ENCODE measurements at regions not wholly inside any gene's neighbourhood (a gene's known extent, or its start where the extent isn't known, plus 50 kb on each side); places are given as distances from the start of the nearest gene placed in this dataset.

DNA sequence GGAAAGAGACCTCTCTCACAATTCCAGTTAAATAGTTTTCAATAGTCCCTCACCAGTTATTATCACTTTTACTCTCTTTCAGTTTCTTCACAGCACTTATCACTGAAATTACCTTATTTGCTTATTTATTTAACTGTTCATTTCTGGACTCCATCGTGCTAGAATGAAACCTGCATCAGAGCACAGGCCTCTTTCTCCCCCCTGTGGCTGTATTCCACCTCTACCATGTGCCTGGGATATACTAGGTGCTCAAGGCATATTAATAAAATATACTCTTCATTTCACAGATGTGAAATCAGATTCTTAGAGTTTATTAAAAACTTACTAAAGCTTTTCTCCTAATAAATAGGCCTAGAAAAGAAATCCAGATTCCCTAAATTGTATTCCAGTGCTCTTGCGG lies 308.9 kb upstream of the MON1B start:
- Mint-ChIP-seq H3K27me3 (no peaks in the 10 kb centered on the region), H3K36me3 (no peaks in the 10 kb centered on the region), H3K4me1 (ENCODE audit: unreplicated experiment) (no peaks in the 10 kb centered on the region), H3K27ac (no peak overlapping the region), H3K4me3 (no peak overlapping the region), H3K9me3 (no peaks in the 10 kb centered on the region)
- TF ChIP-seq, protein P1, sequence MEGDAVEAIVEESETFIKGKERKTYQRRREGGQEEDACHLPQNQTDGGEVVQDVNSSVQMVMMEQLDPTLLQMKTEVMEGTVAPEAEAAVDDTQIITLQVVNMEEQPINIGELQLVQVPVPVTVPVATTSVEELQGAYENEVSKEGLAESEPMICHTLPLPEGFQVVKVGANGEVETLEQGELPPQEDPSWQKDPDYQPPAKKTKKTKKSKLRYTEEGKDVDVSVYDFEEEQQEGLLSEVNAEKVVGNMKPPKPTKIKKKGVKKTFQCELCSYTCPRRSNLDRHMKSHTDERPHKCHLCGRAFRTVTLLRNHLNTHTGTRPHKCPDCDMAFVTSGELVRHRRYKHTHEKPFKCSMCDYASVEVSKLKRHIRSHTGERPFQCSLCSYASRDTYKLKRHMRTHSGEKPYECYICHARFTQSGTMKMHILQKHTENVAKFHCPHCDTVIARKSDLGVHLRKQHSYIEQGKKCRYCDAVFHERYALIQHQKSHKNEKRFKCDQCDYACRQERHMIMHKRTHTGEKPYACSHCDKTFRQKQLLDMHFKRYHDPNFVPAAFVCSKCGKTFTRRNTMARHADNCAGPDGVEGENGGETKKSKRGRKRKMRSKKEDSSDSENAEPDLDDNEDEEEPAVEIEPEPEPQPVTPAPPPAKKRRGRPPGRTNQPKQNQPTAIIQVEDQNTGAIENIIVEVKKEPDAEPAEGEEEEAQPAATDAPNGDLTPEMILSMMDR (conservative IDR thresholded peaks at IDR 0.05): no peak
- no peak for DNase-seq (ENCODE audit: extremely low spot score, unreplicated experiment)

DNA sequence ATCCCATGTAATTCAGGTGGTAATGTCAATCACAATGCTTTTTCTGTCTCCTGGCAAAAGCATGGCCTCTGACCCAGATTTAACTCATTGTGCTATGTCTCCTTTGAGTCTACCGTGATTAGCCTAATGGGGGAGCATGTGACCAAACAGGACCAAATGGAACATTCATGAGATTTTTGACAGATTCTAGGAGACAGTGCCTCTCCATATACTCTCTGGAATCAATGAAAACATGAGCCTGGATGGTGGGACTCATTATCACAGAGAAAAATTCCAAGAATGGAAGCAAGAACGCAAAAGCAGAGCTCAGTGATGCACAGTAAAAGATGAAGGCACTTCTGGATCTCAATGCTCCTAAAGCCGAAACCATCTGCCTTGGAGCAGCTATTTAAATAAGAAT lies 307.9 kb upstream of the MON1B start:
- TF ChIP-seq, protein P1 (conservative IDR thresholded peaks at IDR 0.05): no peak
- Mint-ChIP-seq H3K4me3 (no peak overlapping the region), H3K9me3 (no peaks in the 10 kb centered on the region), H3K36me3 (no peaks in the 10 kb centered on the region), H3K4me1 (ENCODE audit: unreplicated experiment) (no peaks in the 10 kb centered on the region), H3K27ac (no peak overlapping the region), H3K27me3 (no peaks in the 10 kb centered on the region)
- no peak for DNase-seq (ENCODE audit: extremely low spot score, unreplicated experiment)

DNA sequence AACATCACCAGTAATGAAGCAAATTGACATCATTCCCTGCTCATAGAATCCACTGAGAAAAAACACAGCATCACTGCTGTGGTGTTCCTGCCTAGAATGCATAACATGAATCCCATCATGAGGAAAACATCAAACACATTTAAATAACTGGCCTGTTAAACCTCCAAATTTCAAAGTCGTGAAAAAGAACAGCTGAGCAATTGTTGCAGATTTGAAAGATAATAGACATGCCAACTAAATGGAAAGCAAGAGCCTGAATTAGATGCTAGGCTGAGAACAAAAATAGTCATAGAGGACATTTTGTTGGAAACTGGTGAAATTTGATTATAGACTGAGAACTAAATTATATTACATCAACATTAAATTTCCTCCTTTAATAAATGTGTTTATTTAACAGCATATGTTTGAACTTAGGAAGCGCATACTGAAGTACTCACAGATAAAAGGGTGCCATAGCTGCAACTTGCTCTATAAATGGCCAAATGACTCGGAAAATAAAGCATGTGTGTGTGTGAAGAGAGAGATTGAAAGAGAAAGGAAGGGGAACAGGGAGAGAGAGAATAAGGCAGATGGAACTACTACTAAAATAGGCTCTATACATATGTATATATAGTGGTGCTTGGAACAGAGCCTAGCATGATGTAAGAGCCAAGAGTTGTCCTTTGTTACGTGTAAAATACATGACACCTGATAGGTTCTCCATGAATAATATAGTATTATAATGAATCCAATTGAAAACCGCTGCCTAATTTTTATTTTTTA lies 305.0 kb upstream of the MON1B start:
- no peaks in the 10 kb centered on the region for H3K9me3 Mint-ChIP-seq

DNA sequence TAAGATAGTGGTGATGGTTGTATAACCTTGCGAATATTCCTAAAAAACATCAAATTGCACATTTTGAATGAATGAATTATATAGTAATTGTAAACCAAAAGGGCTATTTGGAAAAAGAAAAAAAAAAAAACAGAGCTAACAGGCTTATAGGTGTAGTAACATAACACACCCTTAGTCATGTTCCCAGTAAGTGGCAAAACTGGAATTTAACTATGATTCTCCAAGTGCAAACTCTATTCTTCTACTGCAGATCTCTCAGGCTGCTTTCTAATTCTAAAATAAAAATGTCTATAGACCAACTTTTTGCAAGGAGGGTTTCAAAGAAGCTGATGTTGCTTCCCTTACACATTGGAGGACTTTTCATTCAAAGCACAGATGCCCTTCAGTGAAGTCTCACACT lies 293.2 kb upstream of the MON1B start:
- TF ChIP-seq, protein P1 (conservative IDR thresholded peaks at IDR 0.05): no peak
- Mint-ChIP-seq H3K27ac (no peak overlapping the region), H3K9me3 (no peaks in the 10 kb centered on the region), H3K4me3 (no peak overlapping the region), H3K36me3 (no peaks in the 10 kb centered on the region), H3K4me1 (ENCODE audit: unreplicated experiment) (no peaks in the 10 kb centered on the region), H3K27me3 (peaks cover 3% of the 10 kb centered on the region)
- DNase-seq (ENCODE audit: extremely low spot score, unreplicated experiment): no peak

More for the DNA sequence above, 305.0 kb upstream of the MON1B start:
- TF ChIP-seq, protein P1 (conservative IDR thresholded peaks at IDR 0.05): no peak
- no peaks in the 10 kb centered on the region for H3K4me1 Mint-ChIP-seq (ENCODE audit: unreplicated experiment)
- H3K36me3 Mint-ChIP-seq: no peaks in the 10 kb centered on the region
- DNase-seq (ENCODE audit: extremely low spot score, unreplicated experiment): no peak
- no peak overlapping the region for H3K27ac Mint-ChIP-seq
- no peaks in the 10 kb centered on the region for H3K27me3 Mint-ChIP-seq
- no peak overlapping the region for H3K4me3 Mint-ChIP-seq

DNA sequence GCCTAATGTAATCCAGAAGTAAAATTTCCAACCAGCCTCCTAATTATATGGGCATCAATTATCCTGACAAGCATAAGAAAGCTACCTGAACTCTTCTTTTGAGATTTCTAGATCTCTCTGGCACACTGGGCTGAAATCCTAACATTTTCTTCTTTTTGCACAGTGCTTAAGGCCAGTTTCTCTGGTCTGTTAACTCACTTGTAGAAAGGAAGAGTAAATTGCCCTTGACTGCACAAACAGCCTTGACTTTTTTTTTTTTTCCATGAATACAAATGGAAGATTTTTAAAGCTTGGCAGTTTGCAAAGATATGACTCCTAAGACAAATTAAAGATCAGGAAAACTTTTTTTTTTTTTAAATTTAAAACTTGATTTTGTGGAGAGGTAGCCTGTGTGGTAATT lies 291.2 kb upstream of the MON1B start:
- no peaks in the 10 kb centered on the region for H3K36me3 Mint-ChIP-seq

More for the DNA sequence above, 291.2 kb upstream of the MON1B start:
- no peak for DNase-seq (ENCODE audit: extremely low spot score, unreplicated experiment)
- Mint-ChIP-seq H3K4me1 (ENCODE audit: unreplicated experiment) (no peaks in the 10 kb centered on the region), H3K4me3 (no peak overlapping the region), H3K27ac (no peak overlapping the region), H3K9me3 (no peaks in the 10 kb centered on the region), H3K27me3 (peaks cover 3% of the 10 kb centered on the region)
- TF ChIP-seq, protein P1 (conservative IDR thresholded peaks at IDR 0.05): no peak

Measured in type B pancreatic cell (in vitro differentiated cells).